OCI-LY3 (cell line): ENCODE measurements at regions not wholly inside any gene's neighbourhood (a gene's known extent, or its start where the extent isn't known, plus 50 kb on each side); places are given as distances from the start of the nearest gene placed in this dataset.

Source experiments
- H2AFZ ChIP-seq: fragments of 200-600, 300-600 bp; shearing (Covaris generic); 2 replicates; pipeline ENCODE4 v1.6.0; 2014; ENCODE audit warnings: antibody characterized with exemption, low read depth, low read length
- H3K27ac ChIP-seq: fragments of 200-600, 300-600 bp; sonication (generic); 2 replicates; pipeline ENCODE4 v1.5.1; 2014; ENCODE audit warnings: mild to moderate bottlenecking, low read length, moderate library complexity, mixed read lengths
- H3K27me3 ChIP-seq: fragments of 200-600, 300-600 bp; sonication (generic); 2 replicates; pipeline ENCODE4 v1.6.1; 2014; ENCODE audit warnings: low read depth, low read length, mixed read lengths
- H3K36me3 ChIP-seq: fragments of 200-600, 300-600 bp; sonication (generic); replicated peaks from 2 replicates; pipeline ENCODE3; 2014; ENCODE audit warnings: low read depth, low read length, mixed read lengths
- H3K4me1 ChIP-seq: fragments of 300-600, 200-600 bp; sonication (generic); 2 replicates; pipeline ENCODE4 v1.6.1; 2014; ENCODE audit warnings: low read length, mixed read lengths
- H3K4me2 ChIP-seq: fragments of 200-600, 300-600 bp; sonication (generic); 2 replicates; pipeline ENCODE4 v1.6.1; 2014; ENCODE audit warnings: low read length, mixed read lengths
- H3K4me3 ChIP-seq: fragments of 300-600, 200-600 bp; sonication (generic); 2 replicates; pipeline ENCODE4 v1.5.1; 2014; ENCODE audit warnings: antibody characterized with exemption, mild to moderate bottlenecking, low read length, moderate library complexity
- H3K79me2 ChIP-seq: fragments of 300-600, 200-600 bp; shearing (Covaris generic); 2 replicates; pipeline ENCODE4 v1.6.1; 2014; ENCODE audit warnings: mild to moderate bottlenecking, low read length, mixed read lengths
- H3K9ac ChIP-seq: fragments of 300-600, 200-600 bp; shearing (Covaris generic); 2 replicates; pipeline ENCODE4 v1.6.0; 2014; ENCODE audit warnings: mild to moderate bottlenecking, low read length, moderate library complexity
- H3K9me3 ChIP-seq: fragments of 200-600, 300-600 bp; shearing (Covaris generic); 2 replicates; pipeline ENCODE4 v1.6.1; 2014; ENCODE audit warnings: low read length, mixed read lengths; ENCODE audit not compliant: insufficient read depth
- H4K20me1 ChIP-seq: fragments of 200-600, 300-600 bp; sonication (generic); 2 replicates; pipeline ENCODE4 v1.6.1; 2016; ENCODE audit warnings: low read length, mixed read lengths; ENCODE audit not compliant: insufficient read depth
- CTCF ChIP-seq: fragments of 200-600, 300-600 bp; sonication (generic); IDR thresholded peaks from 2 replicates; pipeline ENCODE4 v1.5.1; 2014; ENCODE audit warnings: antibody characterized with exemption, low read length, low read depth
- EZH2phosphoT487 ChIP-seq: fragments of 200-600 bp; shearing (Covaris generic); IDR thresholded peaks from 2 replicates; pipeline ENCODE4 v1.6.1; 2018; ENCODE audit warnings: antibody characterized with exemption, mixed run types, low read depth

- H4K20me1 ChIP-seq = no peaks in the 10 kb centered on the region
- H2AFZ ChIP-seq = no peak overlapping the region
- no peak overlapping the region for H3K27ac ChIP-seq
- H3K4me2 ChIP-seq = no peak overlapping the region
- no peaks in the 10 kb centered on the region for H3K9me3 ChIP-seq
- H3K9ac ChIP-seq = no peak overlapping the region
- H3K27me3 ChIP-seq = 0 out of 2 replicates have a peak, but pooled peaks cover 7% of the 10 kb centered on the region
- H3K4me1 ChIP-seq = no peaks in the 10 kb centered on the region
- H3K36me3 ChIP-seq = no peaks in the 10 kb centered on the region
- no peaks in the 10 kb centered on the region for H3K79me2 ChIP-seq
- TF ChIP-seq CTCF (no peak), EZH2phosphoT487 (no peak)
- H3K4me3 ChIP-seq = no peak overlapping the region
These were observed 476.6 kb downstream of the IRS2 start for GRCh38 chr13:109309625-109310363.

GRCh38 chr13:109307027-109307426, 479.4 kb downstream of the IRS2 start:
- H3K27ac ChIP-seq = no peak overlapping the region

GRCh38 chr13:109301726-109302125, 484.7 kb downstream of the IRS2 start:
- H2AFZ ChIP-seq = peak overlapping the region; percentile 37; the same call in 1 of the 2 replicates
- no peak overlapping the region for H3K27ac ChIP-seq
- H4K20me1 ChIP-seq = no peaks in the 10 kb centered on the region
- no peak for TF ChIP-seq EZH2phosphoT487
- H3K9me3 ChIP-seq = no peaks in the 10 kb centered on the region
- H3K9ac ChIP-seq = no peak overlapping the region
- H3K4me3 ChIP-seq = no peak overlapping the region
- H3K4me2 ChIP-seq = no peak overlapping the region
- no peaks in the 10 kb centered on the region for H3K36me3 ChIP-seq
- no peaks in the 10 kb centered on the region for H3K79me2 ChIP-seq
- 0 out of 2 replicates have a peak, but pooled peaks cover 3% of the 10 kb centered on the region for H3K27me3 ChIP-seq
- H3K4me1 ChIP-seq = no peaks in the 10 kb centered on the region

More at GRCh38 chr13:109307027-109307426, 479.4 kb downstream of the IRS2 start:
- Histone ChIP-seq H3K79me2 (no peaks in the 10 kb centered on the region), H3K9ac (no peak overlapping the region), H3K9me3 (no peaks in the 10 kb centered on the region), H3K4me1 (no peaks in the 10 kb centered on the region), H3K36me3 (no peaks in the 10 kb centered on the region), H3K4me3 (no peak overlapping the region), H3K27me3 (0 out of 2 replicates have a peak, but pooled peaks cover 7% of the 10 kb centered on the region), H3K4me2 (no peak overlapping the region), H4K20me1 (no peaks in the 10 kb centered on the region), H2AFZ (no peak overlapping the region)
- no peak for TF ChIP-seq EZH2phosphoT487
- no peak for TF ChIP-seq CTCF

GRCh38 chr13:109301276-109301675, 485.1 kb downstream of the IRS2 start:
- Histone ChIP-seq H2AFZ (no peak overlapping the region), H3K27me3 (0 out of 2 replicates have a peak, but pooled peaks cover 3% of the 10 kb centered on the region), H3K4me1 (no peaks in the 10 kb centered on the region), H3K9ac (no peak overlapping the region), H3K27ac (no peak overlapping the region), H3K4me3 (no peak overlapping the region), H4K20me1 (no peaks in the 10 kb centered on the region), H3K4me2 (no peak overlapping the region), H3K9me3 (no peaks in the 10 kb centered on the region), H3K36me3 (no peaks in the 10 kb centered on the region), H3K79me2 (no peaks in the 10 kb centered on the region)
- TF ChIP-seq CTCF (no peak), EZH2phosphoT487 (no peak)
